Stimulated activated CD4-positive, alpha-beta T cell treated with anti-CD3 and anti-CD28 coated beads, Interleukin-1b, Interleukin-23, amount 100 ng/mL, for 4 hours (primary cell): ENCODE measurements at regions not wholly inside any gene's neighbourhood (a gene's known extent, or its start where the extent isn't known, plus 50 kb on each side); places are given as distances from the start of the nearest gene placed in this dataset.

Source experiments
- DNase-seq, 2 donors: peaks; one replicate each; pipeline ENCODE4 v3.0.0-alpha.2; 2020; ENCODE audit warnings: low read depth in 2 of 2

DNA sequence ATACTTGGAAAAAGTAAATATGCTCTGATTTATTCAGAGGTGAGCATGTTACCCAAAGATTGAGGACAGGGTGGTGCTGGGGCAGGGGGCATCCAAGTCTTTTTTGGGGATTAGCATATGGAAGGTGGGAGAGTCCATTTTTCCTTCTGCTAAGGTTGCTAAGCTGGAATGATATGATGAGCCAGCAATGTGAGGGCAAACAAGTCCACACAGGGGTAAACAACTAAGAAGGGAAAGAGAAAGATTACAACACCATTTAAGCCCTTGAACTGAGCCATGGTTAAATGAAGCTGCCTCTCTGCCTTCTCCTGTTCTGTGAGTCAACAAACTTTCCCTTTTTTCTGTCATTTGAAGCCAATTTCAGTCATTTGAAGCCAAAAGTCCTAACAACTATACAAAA lies 89.0 kb downstream of the RPL22L1 start:
- DNase-seq: no peak

DNA sequence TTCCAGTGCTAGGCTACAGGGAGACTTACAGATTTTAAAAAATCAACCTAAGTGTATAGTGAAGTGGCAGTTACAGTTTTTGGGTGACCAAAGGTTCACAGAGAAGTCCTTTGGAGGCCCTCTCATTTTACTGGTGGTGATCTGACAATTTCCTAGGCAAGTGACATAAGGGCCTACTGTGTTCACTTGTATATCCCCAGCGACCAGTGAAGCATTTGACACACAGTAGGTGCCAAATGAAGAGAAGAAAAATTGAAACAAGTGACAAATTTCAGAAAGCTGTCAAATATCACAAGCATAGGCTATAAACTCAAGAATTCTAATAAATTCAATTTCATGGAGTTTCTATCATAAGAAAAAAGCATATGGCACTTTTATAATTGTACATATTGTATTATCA lies 89.5 kb downstream of the RPL22L1 start:
- DNase-seq: no peak

DNA sequence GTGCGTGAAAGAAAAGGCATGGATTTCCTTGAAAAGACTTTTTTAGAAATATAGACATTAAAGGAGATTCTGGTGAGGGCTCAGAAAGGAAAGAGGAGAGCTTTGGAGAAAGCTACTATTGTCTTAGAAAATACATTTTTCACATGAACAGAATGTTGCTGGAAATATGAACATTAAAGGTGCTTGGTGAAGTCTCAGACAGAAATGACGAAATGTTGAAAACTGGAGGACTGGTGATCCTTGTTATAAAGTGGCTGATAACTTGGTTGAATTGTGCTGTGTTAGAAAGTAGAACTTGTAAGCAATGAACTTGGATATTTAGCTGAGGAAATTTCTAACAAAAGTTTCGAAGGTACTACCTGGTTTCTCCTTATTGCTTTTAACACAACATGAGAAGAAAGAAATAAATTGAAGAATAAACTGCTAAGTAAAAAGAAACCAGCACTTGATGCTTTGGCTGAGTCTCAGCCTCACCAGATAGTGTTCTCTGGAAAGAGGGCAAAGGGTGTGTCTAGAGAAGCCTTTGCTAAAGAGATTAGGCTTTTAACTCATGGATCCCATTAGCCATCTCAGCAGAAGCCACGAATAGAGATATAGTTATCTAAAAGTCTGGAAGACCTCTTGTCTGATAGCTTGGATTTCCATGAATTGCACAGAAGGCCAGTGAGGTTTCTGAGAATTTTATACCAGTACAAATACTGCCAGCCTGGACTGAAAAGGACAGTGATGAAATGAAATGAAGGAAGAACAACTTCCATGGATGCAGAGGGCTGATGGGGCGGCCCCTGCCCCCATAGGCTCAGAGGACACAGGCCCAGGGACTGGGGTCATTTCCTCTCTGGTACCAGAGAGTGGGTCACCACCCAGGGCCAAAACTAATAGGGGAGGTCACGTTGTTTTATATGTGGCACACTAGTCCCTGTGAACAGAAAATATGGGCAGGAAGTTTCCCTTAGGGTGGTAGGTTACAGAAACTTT lies 91.5 kb downstream of the RPL22L1 start:
- no peak for DNase-seq

DNA sequence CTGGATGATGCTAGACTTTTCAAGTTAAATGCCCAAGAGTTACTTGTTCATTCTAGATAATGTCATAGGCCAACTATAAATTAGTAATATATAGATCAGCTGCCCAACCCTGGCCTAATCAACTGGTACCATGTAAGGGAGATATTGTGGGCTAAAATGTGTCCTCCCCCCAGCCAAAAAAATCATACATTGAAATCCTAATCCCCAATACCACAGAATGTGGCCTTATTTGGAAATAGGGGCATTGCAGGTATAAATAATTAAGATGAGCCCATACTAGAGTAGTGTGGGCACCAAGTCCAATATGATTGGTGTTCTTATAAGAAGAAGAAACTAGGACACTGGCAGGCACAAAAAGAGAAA lies 92.5 kb downstream of the RPL22L1 start:
- no peak for DNase-seq

GRCh38 chr3:170776887-170777563 lies 93.0 kb downstream of the RPL22L1 start:
- no peak for DNase-seq

GRCh38 chr3:170773682-170774425 lies 96.1 kb downstream of the RPL22L1 start:
- no peak for DNase-seq

DNA sequence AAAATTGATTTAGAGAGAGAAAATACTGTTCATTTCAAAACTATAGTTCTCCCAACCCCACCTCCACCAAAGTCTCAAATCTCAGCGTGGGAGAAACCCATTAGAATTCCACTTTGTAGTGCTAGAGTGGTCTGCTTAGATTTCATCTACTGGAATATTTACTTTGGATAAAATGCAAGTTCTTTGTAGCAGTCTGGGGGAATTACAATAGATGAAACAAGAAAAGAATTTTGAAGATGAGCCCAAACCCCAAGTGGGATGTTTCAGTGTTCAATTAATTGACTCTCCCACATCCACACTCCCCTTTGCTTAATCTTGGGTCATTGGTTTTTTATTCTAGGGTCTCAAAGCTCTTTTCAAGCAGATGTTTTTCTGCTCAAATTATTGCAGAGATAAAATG lies 97.8 kb downstream of the RPL22L1 start:
- no peak for DNase-seq

- no peak for DNase-seq
These were observed 101.6 kb downstream of the RPL22L1 start for GRCh38 chr3:170768334-170768801.

- no peak for DNase-seq
These were observed 102.4 kb downstream of the RPL22L1 start for GRCh38 chr3:170767576-170767941.

- DNase-seq: no peak
These were observed 103.0 kb downstream of the RPL22L1 start for GRCh38 chr3:170766823-170767575.

DNA sequence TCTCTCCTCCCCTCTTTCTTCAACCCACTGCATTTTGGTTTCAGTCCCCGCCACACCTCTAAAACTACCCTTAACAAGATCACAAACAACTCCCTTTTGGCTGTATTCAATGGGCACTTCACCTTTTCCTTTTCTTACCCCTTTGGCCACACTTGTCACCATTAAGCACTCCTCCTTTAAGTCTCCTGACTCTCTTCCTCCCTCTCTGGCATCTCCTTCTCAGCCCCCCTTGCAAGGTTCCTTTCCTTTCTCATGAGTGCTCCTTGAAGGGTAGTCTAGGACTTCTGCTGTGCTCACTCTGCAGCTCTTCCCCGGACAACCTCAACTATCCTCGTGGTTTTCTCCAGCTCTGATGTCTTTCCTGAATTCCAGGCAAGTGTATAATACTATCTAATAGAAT lies 103.7 kb downstream of the RPL22L1 start:
- DNase-seq: no peak

GRCh38 chr3:170765419-170766078 lies 104.4 kb downstream of the RPL22L1 start:
- DNase-seq: no peak

DNA sequence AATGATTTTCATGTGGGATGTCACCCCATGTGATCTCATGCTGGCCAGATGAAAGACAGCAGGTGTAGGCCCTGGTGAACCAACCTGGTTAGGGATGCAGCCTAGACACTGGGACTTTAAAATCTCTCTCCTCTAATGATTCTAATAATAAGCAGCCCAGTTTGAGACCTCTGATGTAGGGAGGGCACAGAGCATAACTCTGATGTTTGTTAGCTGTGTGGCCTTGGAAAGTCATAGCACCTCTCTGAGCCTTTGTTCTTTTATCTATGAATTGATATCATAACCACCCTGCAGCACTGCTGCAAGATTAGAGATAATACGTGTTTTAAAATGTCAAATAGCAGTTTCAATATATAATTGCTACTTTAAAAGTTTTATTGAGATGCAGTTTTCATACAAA lies 106.0 kb downstream of the RPL22L1 start:
- no peak for DNase-seq

- DNase-seq: no peak
These were observed 107.9 kb downstream of the RPL22L1 start for GRCh38 chr3:170762064-170762463.

GRCh38 chr3:170761103-170761502 lies 108.9 kb downstream of the RPL22L1 start:
- DNase-seq: no peak

DNA sequence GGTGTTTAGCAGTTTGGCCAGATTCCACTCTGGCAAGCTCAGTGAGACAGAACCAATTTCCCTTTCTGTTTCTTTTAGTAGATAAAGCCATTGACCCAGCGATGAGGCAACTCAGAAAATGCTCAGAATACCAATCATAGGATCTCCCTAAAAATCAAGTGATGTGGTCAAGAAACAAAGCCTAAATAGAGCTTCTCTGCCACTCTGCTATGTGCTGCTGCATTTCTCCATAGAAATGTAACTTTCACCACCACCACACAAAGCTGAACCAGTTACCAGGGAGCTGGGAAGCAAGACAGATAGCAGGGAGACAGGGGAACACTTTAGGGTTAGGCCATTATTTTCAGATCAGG lies 109.8 kb downstream of the RPL22L1 start:
- DNase-seq: no peak

- no peak for DNase-seq
These were observed 110.4 kb downstream of the RPL22L1 start for GRCh38 chr3:170759511-170760173.

GRCh38 chr3:170757038-170757437 lies 113.0 kb downstream of the RPL22L1 start:
- DNase-seq: no peak

- no peak for DNase-seq
These were observed 115.7 kb downstream of the RPL22L1 start for GRCh38 chr3:170754311-170754693.

- no peak for DNase-seq
These were observed 116.3 kb downstream of the RPL22L1 start for GRCh38 chr3:170753421-170754310.
